GM12864 (cell line): ENCODE measurements at regions not wholly inside any gene's neighbourhood (a gene's known extent, or its start where the extent isn't known, plus 50 kb on each side); places are given as distances from the start of the nearest gene placed in this dataset.

Experiments
- DNase-seq: peaks from one replicate; pipeline ENCODE4 v3.0.0-alpha.2; 2011; ENCODE audit warnings: low read depth
- H3K4me3 ChIP-seq: 2 replicates; pipeline ENCODE4 v1.5.1; 2011; ENCODE audit warnings: mild to moderate bottlenecking, low read depth, low read length, control low read depth
- CTCF ChIP-seq: IDR thresholded peaks from 2 replicates; pipeline ENCODE4 v1.5.1; 2011; ENCODE audit warnings: low read depth, mild to moderate bottlenecking, moderate library complexity, low read length, control low read depth, inconsistent platforms; ENCODE audit errors: missing control alignments

GRCh38 chr1:164093543-164093942 is 465.4 kb upstream of the PBX1 start:
- TF ChIP-seq CTCF, result no peak
- DNase-seq, result no peak
- no peak overlapping the region for H3K4me3 ChIP-seq

GRCh38 chr1:164101802-164102201 is 457.2 kb upstream of the PBX1 start:
- DNase-seq, result no peak
- TF ChIP-seq CTCF, result no peak
- no peak overlapping the region for H3K4me3 ChIP-seq

- no peak for DNase-seq
- no peak for TF ChIP-seq CTCF
- H3K4me3 ChIP-seq, result no peak overlapping the region
Observed at GRCh38 chr1:164131949-164132348, 427.0 kb upstream of the PBX1 start.

GRCh38 chr1:164137273-164137925 is 421.6 kb upstream of the PBX1 start:
- TF ChIP-seq CTCF, result no peak
- no peak overlapping the region for H3K4me3 ChIP-seq
- DNase-seq, result no peak

GRCh38 chr1:164141797-164142196 is 417.2 kb upstream of the PBX1 start:
- H3K4me3 ChIP-seq, result no peak overlapping the region
- no peak for DNase-seq
- no peak for TF ChIP-seq CTCF

GRCh38 chr1:164154622-164155021 is 404.4 kb upstream of the PBX1 start:
- TF ChIP-seq CTCF, result no peak
- DNase-seq, result no peak
- H3K4me3 ChIP-seq, result no peak overlapping the region

GRCh38 chr1:164155347-164155746 is 403.6 kb upstream of the PBX1 start:
- TF ChIP-seq CTCF, result no peak
- no peak overlapping the region for H3K4me3 ChIP-seq
- no peak for DNase-seq
